Neural progenitor cell (in vitro differentiated cells): ENCODE measurements at regions not wholly inside any gene's neighbourhood (a gene's known extent, or its start where the extent isn't known, plus 50 kb on each side); places are given as distances from the start of the nearest gene placed in this dataset.

Experiments
- DNase-seq: peaks from one replicate; pipeline ENCODE4 v3.0.0-alpha.2; 2016; ENCODE audit warnings: low spot score
- H2AFZ ChIP-seq: fragments of 200-600 bp; sonication (generic); replicated peaks from 2 replicates; pipeline ENCODE4 v1.6.1; 2016; ENCODE audit warnings: antibody characterized with exemption
- H3F3A ChIP-seq: fragments of 200-600 bp; sonication (generic); 2 replicates; pipeline ENCODE4 v1.6.1; 2016; ENCODE audit warnings: antibody characterized with exemption, low read depth
- H3K27ac ChIP-seq: fragments of 200-600 bp; sonication (generic); 2 replicates; pipeline ENCODE4 v1.5.1; 2016; ENCODE audit warnings: mild to moderate bottlenecking
- H3K27me3 ChIP-seq: fragments of 200-600 bp; sonication (generic); 2 replicates; pipeline ENCODE4 v1.6.1; 2016; ENCODE audit warnings: mild to moderate bottlenecking, moderate library complexity
- H3K36me3 ChIP-seq: fragments of 200-600 bp; sonication (generic); 2 replicates; pipeline ENCODE4 v1.5.1; 2016
- H3K4me1 ChIP-seq: fragments of 200-600 bp; sonication (generic); 2 replicates; pipeline ENCODE4 v1.6.1; 2016; ENCODE audit warnings: mixed run types
- H3K4me2 ChIP-seq: fragments of 200-600 bp; sonication (generic); 2 replicates; pipeline ENCODE4 v1.6.1; 2016
- H3K4me3 ChIP-seq: fragments of 200-600 bp; sonication (generic); 2 replicates; pipeline ENCODE4 v1.5.1; 2016
- H3K79me2 ChIP-seq: fragments of 200-600 bp; sonication (generic); 2 replicates; pipeline ENCODE4 v1.6.1; 2016; ENCODE audit warnings: low read depth
- H3K9ac ChIP-seq: fragments of 200-600 bp; sonication (generic); 2 replicates; pipeline ENCODE4 v1.6.1; 2016
- H3K9me3 ChIP-seq: fragments of 200-600 bp; sonication (generic); 2 replicates; pipeline ENCODE4 v1.5.1; 2016; ENCODE audit warnings: low read depth
- H4K20me1 ChIP-seq: fragments of 200-600 bp; sonication (generic); 2 replicates; pipeline ENCODE4 v1.6.1; 2016; ENCODE audit warnings: low read depth
- H3K27ac Mint-ChIP-seq: 3 replicates; pipeline ENCODE4 v1.8.0; 2021; ENCODE audit warnings: mixed read lengths
- H3K27me3 Mint-ChIP-seq: 2 replicates; pipeline ENCODE4 v1.8.0; 2022; ENCODE audit warnings: low read depth, mild to moderate bottlenecking, inconsistent platforms, moderate library complexity, mixed read lengths; ENCODE audit not compliant: insufficient read depth
- H3K36me3 Mint-ChIP-seq: 3 replicates; pipeline ENCODE4 v1.8.0; 2021; ENCODE audit warnings: mixed read lengths
- H3K4me1 Mint-ChIP-seq: 3 replicates; pipeline ENCODE4 v1.8.0; 2021; ENCODE audit warnings: mixed read lengths
- H3K4me3 Mint-ChIP-seq: 3 replicates; pipeline ENCODE4 v1.8.0; 2021; ENCODE audit warnings: mild to moderate bottlenecking, moderate library complexity, mixed read lengths
- H3K9me3 Mint-ChIP-seq: 3 replicates; pipeline ENCODE4 v1.8.0; 2020; ENCODE audit warnings: mixed read lengths
- EZH2 ChIP-seq: fragments of 200-600 bp; sonication (generic); IDR thresholded peaks from 2 replicates; pipeline ENCODE4 v1.6.1; 2017; ENCODE audit warnings: antibody characterized with exemption, mild to moderate bottlenecking, moderate library complexity
- EZH2phosphoT487 ChIP-seq: fragments of 200-600 bp; sonication (generic); IDR thresholded peaks from 2 replicates; pipeline ENCODE4 v1.6.1; 2017; ENCODE audit warnings: antibody characterized with exemption
- TF ChIP-seq, protein P1 (sequence below): fragments of 200-600 bp; sonication (generic); IDR thresholded peaks from 2 replicates; pipeline ENCODE4 v1.5.1; 2017; ENCODE audit warnings: antibody characterized with exemption, mild to moderate bottlenecking

- H3K36me3 ChIP-seq: no peaks in the 10 kb centered on the region
- no peaks in the 10 kb centered on the region for H3K36me3 Mint-ChIP-seq
- no peak for TF ChIP-seq EZH2
- TF ChIP-seq, protein P1, sequence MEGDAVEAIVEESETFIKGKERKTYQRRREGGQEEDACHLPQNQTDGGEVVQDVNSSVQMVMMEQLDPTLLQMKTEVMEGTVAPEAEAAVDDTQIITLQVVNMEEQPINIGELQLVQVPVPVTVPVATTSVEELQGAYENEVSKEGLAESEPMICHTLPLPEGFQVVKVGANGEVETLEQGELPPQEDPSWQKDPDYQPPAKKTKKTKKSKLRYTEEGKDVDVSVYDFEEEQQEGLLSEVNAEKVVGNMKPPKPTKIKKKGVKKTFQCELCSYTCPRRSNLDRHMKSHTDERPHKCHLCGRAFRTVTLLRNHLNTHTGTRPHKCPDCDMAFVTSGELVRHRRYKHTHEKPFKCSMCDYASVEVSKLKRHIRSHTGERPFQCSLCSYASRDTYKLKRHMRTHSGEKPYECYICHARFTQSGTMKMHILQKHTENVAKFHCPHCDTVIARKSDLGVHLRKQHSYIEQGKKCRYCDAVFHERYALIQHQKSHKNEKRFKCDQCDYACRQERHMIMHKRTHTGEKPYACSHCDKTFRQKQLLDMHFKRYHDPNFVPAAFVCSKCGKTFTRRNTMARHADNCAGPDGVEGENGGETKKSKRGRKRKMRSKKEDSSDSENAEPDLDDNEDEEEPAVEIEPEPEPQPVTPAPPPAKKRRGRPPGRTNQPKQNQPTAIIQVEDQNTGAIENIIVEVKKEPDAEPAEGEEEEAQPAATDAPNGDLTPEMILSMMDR: no peak
- TF ChIP-seq EZH2phosphoT487: no peak
- H3K9me3 Mint-ChIP-seq: no peaks in the 10 kb centered on the region
- no peaks in the 10 kb centered on the region for H4K20me1 ChIP-seq
- H3K27me3 ChIP-seq: no peaks in the 10 kb centered on the region
- no peak overlapping the region for H3K27ac ChIP-seq
- peaks cover 2% of the 10 kb centered on the region for H3K27me3 Mint-ChIP-seq
- H3K9ac ChIP-seq: no peak overlapping the region
- DNase-seq: no peak
- no peaks in the 10 kb centered on the region for H3K9me3 ChIP-seq
- H3K79me2 ChIP-seq: no peaks in the 10 kb centered on the region
- no peak overlapping the region for H3K27ac Mint-ChIP-seq
- peaks cover 3% of the 10 kb centered on the region for H3K4me1 Mint-ChIP-seq
- no peak overlapping the region for H3K4me2 ChIP-seq
- H3K4me3 ChIP-seq: no peak overlapping the region
- H3K4me3 Mint-ChIP-seq: no peak overlapping the region
- H2AFZ ChIP-seq: no peak overlapping the region
- no peaks in the 10 kb centered on the region for H3F3A ChIP-seq
- no peaks in the 10 kb centered on the region for H3K4me1 ChIP-seq
These were observed 121.1 kb upstream of the XYLT1 start for GRCh38 chr16:17591655-17592405.

DNA sequence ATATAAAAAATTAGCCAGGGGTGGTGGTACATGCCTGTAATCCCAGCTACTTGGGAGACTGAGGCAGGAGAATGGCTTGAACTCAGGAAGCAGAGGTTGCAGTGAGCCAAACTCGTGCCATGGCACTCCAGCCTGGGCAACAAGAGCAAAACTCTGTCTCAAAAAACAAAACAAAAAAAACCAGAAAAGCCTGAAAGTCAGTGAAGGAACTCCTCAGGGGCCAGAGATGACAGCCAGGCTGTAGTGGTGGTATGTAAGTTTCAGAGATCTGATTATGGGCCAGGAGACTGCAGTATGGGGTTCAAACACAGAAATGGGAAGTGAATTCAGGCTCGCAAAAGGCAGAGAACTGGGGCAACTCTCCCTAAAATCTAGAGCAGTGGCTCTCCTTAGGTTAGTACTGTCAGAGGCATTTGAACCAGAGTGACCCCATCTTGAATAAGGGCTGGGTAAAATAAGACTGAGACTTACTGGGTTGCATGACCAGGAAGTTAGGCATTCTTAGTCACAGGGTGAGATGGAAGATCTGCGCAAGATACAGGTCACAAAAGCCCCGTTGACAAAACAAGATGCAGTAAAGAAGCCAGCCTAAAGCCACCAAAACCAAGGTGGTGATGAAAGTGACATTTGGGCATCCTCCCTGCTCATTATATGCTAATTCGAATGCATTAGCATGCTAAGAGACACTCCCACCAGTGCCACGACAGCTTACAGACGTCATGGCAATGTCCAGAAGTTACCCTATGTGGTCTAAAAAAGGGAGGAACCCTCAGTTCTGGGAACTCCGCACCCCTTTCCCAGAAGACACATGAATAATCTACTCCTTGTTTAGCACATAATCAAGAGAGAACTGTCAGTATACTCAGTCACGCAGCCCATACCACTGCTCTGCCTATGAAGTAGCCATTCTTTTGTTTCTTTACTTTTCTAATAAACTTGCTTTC is 120.2 kb upstream of the XYLT1 start:
- H3K27ac ChIP-seq: no peak overlapping the region
- no peaks in the 10 kb centered on the region for H3K4me1 ChIP-seq
- Mint-ChIP-seq H3K4me3 (no peak overlapping the region), H3K27ac (no peak overlapping the region), H3K36me3 (no peaks in the 10 kb centered on the region), H3K27me3 (peaks cover 2% of the 10 kb centered on the region), H3K9me3 (no peaks in the 10 kb centered on the region), H3K4me1 (peaks cover 3% of the 10 kb centered on the region)
- DNase-seq: no peak
- no peak for TF ChIP-seq EZH2phosphoT487
- no peak for TF ChIP-seq EZH2
- TF ChIP-seq, protein P1: no peak
- H3F3A ChIP-seq: no peaks in the 10 kb centered on the region
- no peak overlapping the region for H2AFZ ChIP-seq
- H3K79me2 ChIP-seq: no peaks in the 10 kb centered on the region
- no peaks in the 10 kb centered on the region for H4K20me1 ChIP-seq
- no peaks in the 10 kb centered on the region for H3K9me3 ChIP-seq
- no peaks in the 10 kb centered on the region for H3K27me3 ChIP-seq
- no peak overlapping the region for H3K4me2 ChIP-seq
- H3K4me3 ChIP-seq: no peak overlapping the region
- no peaks in the 10 kb centered on the region for H3K36me3 ChIP-seq
- H3K9ac ChIP-seq: no peak overlapping the region

DNA sequence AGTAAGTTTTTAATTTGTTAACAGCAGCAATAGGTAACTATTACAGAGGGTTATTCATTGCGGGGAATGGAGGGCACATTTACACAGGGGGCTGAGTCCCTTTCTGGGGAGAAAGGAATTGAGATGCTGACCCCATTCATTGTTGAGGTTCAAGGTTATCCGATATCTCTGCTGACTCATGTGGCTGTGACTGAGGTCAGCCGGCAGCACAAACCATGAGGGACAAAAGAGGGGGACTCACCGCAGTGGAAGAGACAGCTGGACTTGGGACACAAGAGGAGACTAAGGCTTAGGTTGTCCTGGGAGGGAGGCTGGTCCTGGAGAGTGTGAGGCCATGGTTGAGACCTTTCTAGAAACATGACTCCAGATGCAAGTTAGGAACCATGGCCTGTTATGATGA is 119.1 kb upstream of the XYLT1 start:
- H3K27me3 Mint-ChIP-seq: peaks cover 2% of the 10 kb centered on the region
- Histone ChIP-seq H3K9me3 (no peaks in the 10 kb centered on the region), H3K27me3 (no peaks in the 10 kb centered on the region), H3F3A (no peaks in the 10 kb centered on the region), H3K36me3 (no peaks in the 10 kb centered on the region), H4K20me1 (no peaks in the 10 kb centered on the region), H3K79me2 (no peaks in the 10 kb centered on the region), H3K4me3 (no peak overlapping the region), H2AFZ (no peak overlapping the region), H3K4me1 (no peaks in the 10 kb centered on the region), H3K4me2 (no peak overlapping the region), H3K27ac (no peak overlapping the region), H3K9ac (no peak overlapping the region)
- TF ChIP-seq, protein P1: no peak
- TF ChIP-seq EZH2 (no peak), EZH2phosphoT487 (no peak)
- DNase-seq: no peak
- H3K4me3 Mint-ChIP-seq: no peak overlapping the region
- H3K4me1 Mint-ChIP-seq: peaks cover 3% of the 10 kb centered on the region
- H3K36me3 Mint-ChIP-seq: no peaks in the 10 kb centered on the region
- H3K9me3 Mint-ChIP-seq: no peaks in the 10 kb centered on the region
- H3K27ac Mint-ChIP-seq: no peak overlapping the region
